Fibroblast of peridontal ligament (primary cell): ENCODE measurements at regions not wholly inside any gene's neighbourhood (a gene's known extent, or its start where the extent isn't known, plus 50 kb on each side); places are given as distances from the start of the nearest gene placed in this dataset.
A peak's percentile ranks its signal among the peaks of the same experiment; 100 is the strongest.

Experiments used
- DNase-seq: peaks from one replicate; pipeline ENCODE4 v3.0.0-alpha.2; 2010; ENCODE audit errors: extremely low read depth

GRCh38 chr2:30371028-30371689, 75.9 kb upstream of the LCLAT1 start:
- DNase-seq, result no peak

DNA sequence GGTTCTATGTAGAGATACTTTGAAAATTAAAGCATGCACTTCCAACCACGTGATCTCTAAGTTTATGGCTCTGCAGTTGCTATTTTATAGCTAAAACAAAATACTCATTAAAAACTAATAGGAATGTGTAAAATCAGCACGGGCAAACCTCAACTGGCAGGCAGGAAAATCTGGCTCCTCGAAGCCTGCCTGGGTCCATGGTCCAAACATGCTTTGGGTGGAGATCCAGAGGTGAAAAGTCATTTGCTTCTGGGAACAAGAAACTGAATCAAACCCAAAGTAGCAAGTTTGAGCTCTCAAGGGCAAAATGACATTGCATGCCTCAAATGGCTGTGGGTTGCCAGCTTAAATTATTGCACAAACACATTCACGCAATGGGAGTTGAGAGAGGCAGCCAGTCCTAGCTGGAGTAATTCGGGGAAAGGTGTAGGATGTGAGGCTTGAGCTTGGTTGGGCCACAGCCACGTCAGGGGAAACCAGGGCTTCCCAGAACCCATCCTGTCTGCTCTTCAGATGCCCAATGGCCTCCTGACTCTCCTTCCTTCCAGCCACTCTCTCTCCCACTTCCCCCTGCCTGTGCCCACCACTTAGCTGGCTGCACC, 75.2 kb upstream of the LCLAT1 start:
- no peak for DNase-seq

- no peak for DNase-seq
Measured at GRCh38 chr2:30372826-30373225, 74.2 kb upstream of the LCLAT1 start.

DNA sequence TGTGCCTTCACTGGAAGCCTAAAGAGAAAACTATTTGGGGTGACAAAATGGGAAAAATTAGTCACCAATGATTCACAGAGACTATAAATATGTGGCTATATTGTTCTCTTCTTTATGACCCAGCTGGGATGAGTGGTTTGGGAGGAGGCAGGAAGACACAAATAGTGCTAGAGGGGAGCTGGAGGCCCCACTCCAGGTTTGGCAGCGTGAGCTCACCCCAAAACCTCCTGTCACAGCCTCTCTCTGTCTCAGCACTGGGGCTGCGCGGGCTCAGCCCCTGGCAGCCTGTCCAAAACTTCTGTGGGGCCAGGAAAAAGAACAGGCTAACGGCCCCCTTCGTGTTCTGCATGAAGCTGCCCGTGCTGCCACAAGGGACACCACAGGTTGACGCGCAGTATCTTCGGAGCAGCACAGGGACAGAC, 73.2 kb upstream of the LCLAT1 start:
- DNase-seq, result peak; percentile 58

GRCh38 chr2:30374380-30374779, 72.7 kb upstream of the LCLAT1 start:
- no peak for DNase-seq

- no peak for DNase-seq
Measured at GRCh38 chr2:30375915-30376314, 71.1 kb upstream of the LCLAT1 start.

DNA sequence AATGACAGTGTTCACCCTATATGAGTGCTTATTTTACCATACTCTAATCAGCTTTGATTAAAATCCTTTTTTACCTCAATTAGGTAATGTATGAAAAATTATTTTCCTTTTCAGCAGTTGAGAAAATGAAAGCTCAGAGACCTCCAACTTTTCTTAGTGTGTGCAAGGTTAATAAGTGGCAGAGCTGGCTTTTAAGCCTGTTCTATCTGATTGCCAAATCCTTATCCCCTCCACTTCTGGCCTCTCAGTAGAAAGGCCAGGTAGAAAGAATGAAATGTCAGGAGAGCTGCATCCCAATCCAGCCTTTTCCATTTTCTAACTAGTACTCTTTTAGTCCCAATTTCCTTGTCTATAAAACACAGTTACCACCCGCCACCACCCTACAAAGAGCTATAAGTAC, 67.6 kb upstream of the LCLAT1 start:
- DNase-seq, result no peak

DNA sequence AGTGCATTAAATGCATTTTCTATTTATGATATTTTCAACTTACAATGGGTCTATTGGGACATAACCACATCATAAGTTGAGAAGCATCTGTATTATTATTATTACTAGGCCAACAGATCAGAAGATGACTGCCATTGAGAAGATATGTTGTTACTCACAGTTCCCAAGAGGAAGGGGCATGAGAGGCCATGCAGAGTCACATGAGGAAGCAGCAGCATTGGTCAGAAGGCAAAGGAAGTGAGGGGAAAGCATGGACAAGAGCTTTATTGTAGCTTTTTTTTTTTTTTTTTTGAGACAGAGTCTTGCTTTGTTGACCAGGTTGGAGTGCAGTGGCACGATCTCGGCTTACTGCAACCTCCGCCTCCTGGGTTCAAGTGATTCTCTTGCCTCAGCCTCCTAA, 66.2 kb upstream of the LCLAT1 start:
- DNase-seq, result no peak

DNA sequence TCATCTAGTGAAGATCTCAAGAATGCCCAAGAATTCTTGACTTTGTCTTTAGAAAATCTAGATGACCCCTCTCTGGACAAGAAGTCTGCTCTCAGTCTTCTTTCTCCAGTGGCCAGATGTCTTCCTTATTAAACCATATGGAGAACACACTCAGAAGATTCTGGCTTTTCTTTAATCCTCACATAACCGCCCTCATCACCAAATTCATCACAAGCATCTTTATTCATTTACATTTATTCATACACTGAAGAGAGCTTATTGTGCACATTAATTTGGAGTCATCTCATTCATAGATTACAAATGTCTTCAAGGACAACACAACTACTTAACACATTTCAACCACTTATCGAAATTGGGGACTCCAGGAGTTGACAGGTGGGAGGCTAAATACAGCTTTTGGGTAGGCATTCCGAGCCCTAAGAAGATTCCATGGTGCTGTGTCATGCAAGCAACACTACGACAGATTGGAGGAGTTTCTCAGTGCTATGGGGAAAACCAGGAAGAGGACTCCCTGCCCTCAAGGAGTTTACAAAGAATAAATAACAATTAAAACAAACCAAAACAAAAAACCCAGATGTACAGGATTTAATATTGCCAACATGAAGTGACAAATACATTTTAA, 64.8 kb upstream of the LCLAT1 start:
- DNase-seq, result no peak

GRCh38 chr2:30382995-30383394, 64.1 kb upstream of the LCLAT1 start:
- no peak for DNase-seq

GRCh38 chr2:30385327-30385726, 61.7 kb upstream of the LCLAT1 start:
- DNase-seq, result peak; percentile 34

- DNase-seq, result no peak
Measured at GRCh38 chr2:30392097-30392496, 54.9 kb upstream of the LCLAT1 start.

DNA sequence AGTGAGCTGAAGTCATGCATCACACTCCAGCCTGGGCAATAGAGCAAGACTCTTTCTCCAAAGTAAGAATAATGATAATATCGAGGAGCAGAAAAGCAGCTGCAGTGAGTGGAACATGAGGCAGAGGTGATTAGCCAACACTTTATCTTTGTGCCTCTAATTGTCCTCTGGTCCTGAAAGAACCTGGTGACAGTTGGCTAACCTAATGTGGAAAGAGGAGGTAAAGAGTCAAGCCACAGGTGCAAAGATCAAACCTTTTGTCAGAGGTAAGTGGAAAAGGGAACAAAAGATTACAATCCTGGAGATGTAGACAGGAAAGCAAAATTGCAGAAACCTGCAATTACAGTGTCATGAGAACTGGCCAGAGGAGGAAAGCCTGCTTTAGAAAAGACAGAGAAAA, 53.5 kb upstream of the LCLAT1 start:
- DNase-seq, result no peak

GRCh38 chr2:30394096-30394495, 53.0 kb upstream of the LCLAT1 start:
- DNase-seq, result no peak

DNA sequence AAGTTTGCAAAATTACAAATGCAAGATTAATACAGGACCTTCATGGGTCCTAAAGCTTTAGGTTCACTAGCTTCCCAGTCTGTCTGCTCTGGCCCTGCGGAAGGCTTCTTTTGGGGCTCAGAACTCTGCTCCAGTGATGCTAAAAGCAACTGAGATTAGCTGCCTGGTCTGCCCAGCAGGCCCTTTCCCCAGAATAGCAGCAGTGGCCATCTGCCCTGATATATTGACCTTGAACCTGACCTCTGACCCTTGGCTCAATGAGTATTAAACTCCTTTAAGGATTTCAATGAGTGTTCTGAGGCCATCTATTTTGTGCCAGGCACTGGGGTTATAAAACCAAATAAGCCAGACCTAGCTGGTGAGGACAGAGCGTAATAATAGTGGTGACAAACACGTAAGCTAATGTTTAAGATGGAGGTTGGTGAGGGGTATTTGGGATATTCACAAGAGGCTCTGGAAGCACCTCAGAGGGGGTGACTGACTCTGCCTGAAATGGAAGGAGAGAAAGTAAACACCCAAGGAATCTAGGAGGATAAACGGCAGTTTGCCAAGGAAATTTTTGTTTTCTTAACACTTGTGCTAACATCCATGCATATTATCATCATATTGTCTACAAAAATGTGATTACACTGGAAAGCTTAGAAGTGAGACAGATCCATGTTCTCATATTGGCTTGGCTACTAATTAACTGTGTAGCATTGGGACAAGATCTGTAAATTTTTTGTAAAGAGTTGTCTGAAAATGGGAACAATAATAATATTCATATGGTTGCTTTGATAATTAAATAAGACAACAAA, 50.4 kb upstream of the LCLAT1 start:
- DNase-seq, result no peak
